DMS153 treated with DMSO at 0.1 percent for 48 hours (cell line): ENCODE measurements at regions not wholly inside any gene's neighbourhood (a gene's known extent, or its start where the extent isn't known, plus 50 kb on each side); places are given as distances from the start of the nearest gene placed in this dataset.

Source experiments
- DNase-seq: peaks from one replicate; lab custom pipeline; 2025; ENCODE audit not compliant: unreplicated experiment; lab: John Stamatoyannopoulos, UW

- DNase-seq: no peak
These were observed 412.5 kb downstream of the ELAVL2 start for GRCh38 chr9:23413541-23413940.

DNA sequence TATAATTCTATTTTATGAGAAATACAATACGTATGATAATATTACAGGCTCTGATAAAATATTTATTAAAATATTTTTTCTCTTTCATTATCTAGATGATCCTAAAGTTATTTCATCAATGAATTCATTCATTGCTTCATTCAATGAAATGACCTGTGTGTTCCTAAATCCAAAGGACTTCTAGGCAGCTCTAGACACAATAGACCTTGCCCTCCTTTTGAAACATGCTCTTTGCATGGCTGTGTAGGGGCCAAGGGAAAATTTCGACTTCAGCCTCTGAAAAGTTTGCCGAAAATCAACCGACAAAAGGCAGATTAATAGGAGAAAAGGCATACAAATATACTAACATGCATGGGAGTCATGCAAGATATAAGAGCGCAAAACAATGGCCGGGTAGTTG, 402.0 kb downstream of the ELAVL2 start:
- no peak for DNase-seq

GRCh38 chr9:23426144-23426543, 399.9 kb downstream of the ELAVL2 start:
- DNase-seq: no peak

GRCh38 chr9:23431459-23431858, 394.6 kb downstream of the ELAVL2 start:
- no peak for DNase-seq

- no peak for DNase-seq
These were observed 391.4 kb downstream of the ELAVL2 start for GRCh38 chr9:23434654-23435053.

- DNase-seq: no peak
These were observed 387.6 kb downstream of the ELAVL2 start for GRCh38 chr9:23438299-23438907.

DNA sequence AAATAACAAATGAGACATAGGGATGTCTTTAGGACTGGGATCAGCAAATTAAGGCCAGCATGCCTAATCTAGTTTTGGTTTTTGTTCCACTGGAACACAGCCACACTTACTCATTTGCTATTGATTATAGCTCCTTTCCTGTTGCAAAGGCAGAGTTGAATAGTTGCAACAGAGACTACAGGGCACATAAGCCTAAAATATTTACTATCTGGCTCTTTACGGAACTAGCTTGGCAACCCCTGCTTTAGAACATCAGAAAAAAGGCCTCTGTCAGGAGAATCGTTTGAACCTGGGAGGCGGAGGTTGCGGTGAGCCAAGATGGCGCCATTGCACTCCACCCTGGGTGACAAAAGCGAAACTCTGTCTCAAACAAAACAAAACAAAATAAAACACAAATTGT, 384.8 kb downstream of the ELAVL2 start:
- DNase-seq: no peak

DNA sequence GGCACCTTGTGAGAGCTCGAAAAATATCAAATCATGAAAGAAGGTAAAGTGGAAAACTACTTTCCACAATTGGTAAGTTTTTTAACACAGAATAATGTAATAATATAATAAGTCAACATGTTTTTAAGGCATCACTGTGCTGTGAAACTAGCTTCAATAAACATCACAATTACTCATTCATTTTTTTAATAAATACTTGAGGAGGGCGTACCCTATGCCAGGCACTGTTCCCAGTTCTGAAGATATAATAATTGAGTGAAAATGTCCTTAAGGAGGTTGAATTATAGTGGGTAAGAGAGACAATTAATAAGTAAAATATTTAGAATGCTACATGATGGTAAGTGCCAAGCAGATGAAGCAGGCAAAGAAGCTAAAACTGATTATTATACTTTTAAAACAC, 381.4 kb downstream of the ELAVL2 start:
- DNase-seq: no peak

GRCh38 chr9:23447166-23447565, 378.9 kb downstream of the ELAVL2 start:
- DNase-seq: no peak

- DNase-seq: no peak
These were observed 378.1 kb downstream of the ELAVL2 start for GRCh38 chr9:23447944-23448343.

- DNase-seq: no peak
These were observed 374.1 kb downstream of the ELAVL2 start for GRCh38 chr9:23451802-23452418.

GRCh38 chr9:23464275-23464674, 361.8 kb downstream of the ELAVL2 start:
- no peak for DNase-seq

GRCh38 chr9:23467276-23467675, 358.8 kb downstream of the ELAVL2 start:
- DNase-seq: no peak

DNA sequence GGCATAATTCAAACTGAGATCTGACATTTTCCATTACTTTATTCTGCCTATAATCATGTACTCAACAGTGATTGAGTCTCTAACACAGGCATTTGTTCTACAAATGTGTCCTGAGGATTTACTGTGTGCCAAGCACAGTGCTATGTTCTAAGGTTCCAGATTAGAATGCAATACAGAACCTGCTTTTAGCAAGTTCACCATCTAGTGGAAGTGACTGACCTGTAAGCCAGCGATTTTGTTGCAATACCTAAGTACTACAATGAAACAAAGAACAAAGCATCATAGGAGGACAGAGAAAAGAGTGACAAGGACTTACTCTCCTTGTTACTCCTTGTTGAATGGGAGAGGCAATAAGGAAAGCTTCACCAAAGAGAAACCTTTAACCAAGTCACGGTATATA, 348.1 kb downstream of the ELAVL2 start:
- no peak for DNase-seq

DNA sequence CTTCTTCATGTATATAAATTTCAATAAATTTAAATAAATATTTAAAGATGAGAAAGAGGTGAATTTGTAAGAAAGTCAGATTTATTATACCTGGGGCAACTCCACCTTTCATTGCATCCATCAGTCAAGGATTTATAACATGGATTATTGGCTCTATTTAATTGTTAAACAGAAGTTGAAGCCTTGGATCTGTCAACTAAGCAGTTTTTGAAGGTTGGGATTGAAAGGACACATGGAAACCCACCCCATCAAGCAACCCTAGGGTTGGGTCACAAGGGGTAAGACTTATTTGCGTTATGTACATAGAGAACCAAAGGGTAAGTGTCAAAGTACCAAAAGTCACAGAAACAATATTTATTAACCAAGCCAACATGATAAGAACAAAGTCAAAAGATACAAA, 342.5 kb downstream of the ELAVL2 start:
- no peak for DNase-seq

DNA sequence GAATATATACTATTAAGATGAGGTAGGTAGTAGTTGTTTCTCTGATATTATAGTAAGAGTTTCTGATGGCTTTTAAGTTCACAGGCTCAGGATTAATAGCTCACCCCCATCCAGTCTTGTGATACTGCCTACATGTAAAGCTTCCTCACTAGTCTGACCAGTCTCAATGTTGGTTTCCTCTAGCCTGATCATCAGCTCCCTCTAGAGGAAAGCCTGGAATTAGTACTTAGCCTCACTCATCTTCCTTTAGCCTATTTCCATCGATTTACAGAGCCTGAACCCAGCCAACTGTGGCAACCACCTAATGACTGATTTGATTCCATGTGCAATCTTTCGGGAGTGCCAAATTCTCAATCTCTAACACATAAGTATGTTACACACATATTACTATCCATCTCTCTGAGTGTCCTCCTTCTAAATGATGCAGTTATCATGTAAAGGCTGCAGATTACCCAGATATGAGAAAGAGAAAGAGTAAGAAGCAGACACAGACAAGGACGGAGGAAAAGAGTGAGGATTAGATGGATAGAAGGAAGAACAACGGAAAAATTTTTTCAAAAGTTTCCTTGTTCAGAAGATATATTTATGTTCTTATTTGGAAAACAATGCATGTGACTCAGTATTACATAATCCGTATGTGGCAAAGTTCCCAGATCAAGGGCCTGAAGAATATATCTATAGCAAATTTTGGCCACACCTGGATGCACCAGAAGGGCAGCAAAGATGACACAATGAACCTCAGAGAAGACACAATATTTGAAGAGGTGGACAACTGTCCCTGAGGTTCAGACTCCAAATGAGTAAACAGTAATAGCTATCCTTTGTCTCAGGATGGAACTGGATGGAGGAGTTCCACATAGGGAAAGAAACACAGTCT, 333.7 kb downstream of the ELAVL2 start:
- peak; percentile 46 for DNase-seq

DNA sequence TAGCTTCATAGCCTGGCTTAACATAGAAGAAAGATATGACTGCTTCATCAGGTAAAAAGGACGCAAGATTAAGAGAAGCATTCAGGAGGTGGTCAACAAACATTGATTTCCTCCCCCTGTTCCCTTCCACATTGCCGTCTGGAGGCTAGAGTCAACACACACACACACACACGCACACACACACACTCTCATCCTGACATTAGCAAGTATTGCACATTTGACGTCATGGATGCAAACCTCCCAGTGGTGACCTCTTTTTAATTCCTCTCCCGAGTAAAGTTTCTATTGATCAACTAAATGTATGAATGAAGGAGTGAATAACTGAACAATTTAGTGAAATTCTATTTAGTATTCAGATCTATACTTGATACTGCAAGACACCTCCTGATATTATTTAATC, 332.8 kb downstream of the ELAVL2 start:
- no peak for DNase-seq

DNA sequence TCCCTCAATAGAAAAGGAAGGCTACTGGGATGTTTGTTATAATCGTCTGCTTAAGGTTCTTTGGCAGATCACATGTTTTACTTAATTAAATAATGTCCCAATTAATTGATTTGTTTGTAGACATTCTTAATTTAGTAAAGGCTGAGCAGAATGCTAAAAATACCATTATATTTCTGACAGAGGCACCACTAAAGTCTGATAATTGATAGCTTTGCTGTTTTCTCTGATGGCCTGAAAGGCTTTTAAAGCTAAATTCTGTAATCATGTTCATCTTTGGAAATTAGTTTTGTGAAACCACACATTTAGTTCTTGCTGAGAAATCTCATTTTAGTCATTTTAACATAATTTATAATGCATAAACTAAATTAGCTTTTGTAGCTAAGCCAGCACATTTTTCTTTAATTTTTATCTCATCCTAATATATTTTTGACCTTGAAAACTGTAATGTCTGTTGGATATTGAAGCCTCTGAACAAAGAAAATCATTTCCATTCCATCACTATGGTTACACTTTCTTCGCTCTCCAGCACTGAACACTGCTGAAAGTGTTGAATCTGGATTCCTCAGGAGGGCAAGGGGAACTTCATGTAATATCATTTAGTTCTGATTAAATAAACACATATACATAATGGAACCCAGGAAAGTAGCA, 329.4 kb downstream of the ELAVL2 start:
- no peak for DNase-seq

- DNase-seq: no peak
These were observed 328.9 kb downstream of the ELAVL2 start for GRCh38 chr9:23497137-23497504.

DNA sequence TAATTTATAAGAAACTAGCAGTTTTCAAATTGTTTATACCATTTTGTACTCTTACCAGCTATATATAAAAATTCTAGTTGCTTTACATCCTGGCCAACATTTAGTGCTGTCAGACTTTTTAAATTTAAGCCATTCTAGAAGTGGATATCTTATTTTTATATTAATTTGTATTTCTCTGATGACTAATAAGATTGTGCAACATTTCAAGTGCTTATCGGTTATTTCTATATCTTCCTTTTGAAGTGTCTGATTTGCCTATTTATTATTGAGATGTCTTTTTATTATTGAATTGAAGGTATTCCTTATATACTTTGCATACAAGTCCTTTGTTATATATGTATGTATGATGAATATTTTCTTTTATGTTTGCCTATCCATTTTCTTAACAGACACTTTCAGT, 324.0 kb downstream of the ELAVL2 start:
- no peak for DNase-seq

DNA sequence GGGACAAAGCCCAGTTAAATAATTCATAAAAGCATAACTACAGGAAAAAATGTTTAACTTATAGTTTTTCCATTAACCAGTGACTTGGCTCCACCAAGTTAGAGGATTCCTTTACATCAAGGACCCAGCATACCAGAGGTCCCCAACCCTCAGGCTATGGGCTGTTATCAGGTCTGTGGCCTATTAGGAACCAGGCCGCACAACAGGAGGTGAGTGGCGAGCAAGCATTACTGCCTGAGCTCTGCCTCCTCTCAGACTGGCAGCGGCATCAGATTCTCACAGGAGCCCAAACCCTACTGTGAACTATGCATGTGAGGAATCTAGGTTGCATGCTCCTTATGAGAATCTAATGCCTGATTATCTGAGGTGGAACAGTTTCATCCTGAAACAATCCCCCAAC, 303.1 kb downstream of the ELAVL2 start:
- DNase-seq: no peak
